GM20431 (cell line): ENCODE measurements at regions not wholly inside any gene's neighbourhood (a gene's known extent, or its start where the extent isn't known, plus 50 kb on each side); places are given as distances from the start of the nearest gene placed in this dataset.

ENCODE experiments used
- in situ Hi-C: fragments of 300-500 bp; cut with MseI, MboI; formaldehyde crosslinking; loops from one replicate; pipeline ENCODE4 v1.15.0; 2020; ENCODE audit warnings: low sequenced_read_pairs; ENCODE audit not compliant: unreplicated experiment

- in situ Hi-C loops, result no loop called here
These were observed 68.0 kb upstream of the GALNT9 start for GRCh38 chr12:132397152-132397933.

- in situ Hi-C loops, result no loop called here
These were observed 67.3 kb upstream of the GALNT9 start for GRCh38 chr12:132396657-132397056.

- in situ Hi-C loops, result no loop called here
These were observed 66.5 kb upstream of the GALNT9 start for GRCh38 chr12:132395908-132396305.

GRCh38 chr12:132395192-132395907, 66.0 kb upstream of the GALNT9 start:
- in situ Hi-C loops, result no loop called here

- in situ Hi-C loops, result no loop called here
These were observed 64.9 kb upstream of the GALNT9 start for GRCh38 chr12:132393991-132394949.

GRCh38 chr12:132393245-132393795, 63.9 kb upstream of the GALNT9 start:
- in situ Hi-C loops, result no loop called here

GRCh38 chr12:132392389-132393244, 63.2 kb upstream of the GALNT9 start:
- in situ Hi-C loops, result no loop called here

GRCh38 chr12:132391326-132392041, 62.1 kb upstream of the GALNT9 start:
- in situ Hi-C loops, result no loop called here

GRCh38 chr12:132390287-132391076, 61.1 kb upstream of the GALNT9 start:
- in situ Hi-C loops, result no loop called here

GRCh38 chr12:132389526-132390286, 60.3 kb upstream of the GALNT9 start:
- in situ Hi-C loops, result no loop called here

- in situ Hi-C loops, result no loop called here
These were observed 59.6 kb upstream of the GALNT9 start for GRCh38 chr12:132389026-132389425.

GRCh38 chr12:132388379-132389015, 59.1 kb upstream of the GALNT9 start:
- in situ Hi-C loops, result no loop called here

GRCh38 chr12:132386926-132387497, 57.6 kb upstream of the GALNT9 start:
- in situ Hi-C loops, result no loop called here

GRCh38 chr12:132385923-132386751, 56.7 kb upstream of the GALNT9 start:
- in situ Hi-C loops, result no loop called here

GRCh38 chr12:132384916-132385774, 55.8 kb upstream of the GALNT9 start:
- in situ Hi-C loops, result no loop called here
